GM18511 (cell line): ENCODE measurements at regions not wholly inside any gene's neighbourhood (a gene's known extent, or its start where the extent isn't known, plus 50 kb on each side); places are given as distances from the start of the nearest gene placed in this dataset.

Experiments used
- ATAC-seq: cut with Tn5 transposase; IDR thresholded peaks from one replicate; pipeline ENCODE4 v1.9.1; 2021; ENCODE audit warnings: mild to moderate bottlenecking, moderate library complexity; ENCODE audit not compliant: unreplicated experiment

GRCh38 chr5:2608391-2608790, 143.1 kb downstream of the IRX2 start:
- ATAC-seq, result no peak

- no peak for ATAC-seq
Observed at GRCh38 chr5:2607598-2607997, 143.9 kb downstream of the IRX2 start.

GRCh38 chr5:2603272-2603575, 148.3 kb downstream of the IRX2 start:
- no peak for ATAC-seq

GRCh38 chr5:2602451-2603271, 148.8 kb downstream of the IRX2 start:
- ATAC-seq, result no peak

- no peak for ATAC-seq
Observed at GRCh38 chr5:2598503-2598902, 153.0 kb downstream of the IRX2 start.

GRCh38 chr5:2594701-2595100, 156.8 kb downstream of the IRX2 start:
- no peak for ATAC-seq

GRCh38 chr5:2592766-2593165, 158.7 kb downstream of the IRX2 start:
- ATAC-seq, result no peak

- ATAC-seq, result no peak
Observed at GRCh38 chr5:2591777-2592453, 159.6 kb downstream of the IRX2 start.

- no peak for ATAC-seq
Observed at GRCh38 chr5:2588850-2589501, 162.5 kb downstream of the IRX2 start.

GRCh38 chr5:2587189-2588031, 164.1 kb downstream of the IRX2 start:
- no peak for ATAC-seq

GRCh38 chr5:2586016-2586715, 165.3 kb downstream of the IRX2 start:
- ATAC-seq, result no peak

- ATAC-seq, result no peak
Observed at GRCh38 chr5:2584579-2585269, 166.8 kb downstream of the IRX2 start.

- no peak for ATAC-seq
Observed at GRCh38 chr5:2582507-2582906, 169.0 kb downstream of the IRX2 start.

GRCh38 chr5:2582106-2582505, 169.4 kb downstream of the IRX2 start:
- ATAC-seq, result no peak

- no peak for ATAC-seq
Observed at GRCh38 chr5:2581418-2581817, 170.1 kb downstream of the IRX2 start.

- ATAC-seq, result no peak
Observed at GRCh38 chr5:2579126-2579525, 172.4 kb downstream of the IRX2 start.

- no peak for ATAC-seq
Observed at GRCh38 chr5:2577312-2578036, 174.0 kb downstream of the IRX2 start.

- no peak for ATAC-seq
Observed at GRCh38 chr5:2576823-2577222, 174.7 kb downstream of the IRX2 start.

- ATAC-seq, result no peak
Observed at GRCh38 chr5:2575871-2576270, 175.6 kb downstream of the IRX2 start.
